Skin epidermis (tissue), 12 donors: ENCODE measurements at regions not wholly inside any gene's neighbourhood (a gene's known extent, or its start where the extent isn't known, plus 50 kb on each side); places are given as distances from the start of the nearest gene placed in this dataset.

Experiments used
- H3K27ac ChIP-seq, 21 experiments: fragments of 200-600 bp; sonication (generic) in 11 of 21; one replicate each; pipeline ENCODE4 v1.5.0; 2020; ENCODE audit warnings: mild to moderate bottlenecking in 3 of 21, inconsistent platforms in 2 of 21, moderate library complexity in 2 of 21
- H3K4me3 ChIP-seq, 7 experiments: fragments of 200-600 bp; sonication (generic) in 2 of 7; one replicate each; pipeline ENCODE4 v1.5.0; 2020; ENCODE audit warnings: inconsistent platforms in 2 of 7, mild to moderate bottlenecking in 2 of 7, moderate library complexity in 1 of 7

DNA sequence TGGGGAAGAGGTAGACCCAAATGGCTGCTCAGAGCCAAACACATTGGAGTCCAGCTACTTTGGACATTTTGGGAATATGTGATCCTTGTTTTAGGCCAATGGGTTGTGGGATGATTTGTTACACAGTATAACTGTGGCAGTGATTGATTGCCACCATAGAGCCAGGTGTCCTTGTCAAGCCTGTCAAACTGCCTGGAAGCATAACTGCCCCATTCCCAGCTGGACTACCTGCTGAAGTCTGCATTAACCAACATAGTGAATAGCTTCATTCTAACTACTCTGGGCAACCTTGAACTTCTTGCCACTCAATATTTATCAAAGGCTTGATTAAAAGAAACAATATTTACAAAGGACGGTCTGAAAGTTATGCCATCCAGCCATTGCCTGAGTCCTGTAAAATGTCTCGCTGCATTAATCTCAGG lies 164.7 kb downstream of the LINC00237 start:
- H3K4me3 ChIP-seq, result no peak overlapping the region

DNA sequence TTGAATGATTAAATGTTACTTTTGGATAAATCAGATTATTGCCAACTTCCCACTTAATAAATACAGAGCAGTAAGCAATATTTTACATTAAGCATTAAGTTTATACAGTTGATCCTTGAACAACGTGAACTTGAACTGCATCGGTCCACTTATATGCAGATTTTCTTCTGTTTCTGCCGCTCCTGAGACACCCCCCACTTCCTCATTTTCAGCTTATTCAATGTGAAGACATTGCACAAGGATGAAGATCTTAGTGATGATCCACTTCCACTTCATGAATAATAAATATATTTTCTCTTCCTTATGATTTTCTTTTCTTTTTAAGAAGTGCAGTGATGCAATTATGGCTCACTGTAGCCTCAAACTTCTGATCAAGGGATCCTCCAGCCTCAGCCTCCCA lies 167.2 kb downstream of the LINC00237 start:
- Histone ChIP-seq H3K27ac (no peak overlapping the region), H3K4me3 (no peak overlapping the region)

More for the DNA sequence above, 164.7 kb downstream of the LINC00237 start:
- H3K27ac ChIP-seq, result no peak overlapping the region

- Histone ChIP-seq H3K27ac (no peak overlapping the region), H3K4me3 (no peak overlapping the region)
These were observed 167.6 kb downstream of the LINC00237 start for GRCh38 chr20:20938599-20938998.

- no peak overlapping the region for H3K4me3 ChIP-seq
These were observed 168.0 kb downstream of the LINC00237 start for GRCh38 chr20:20938131-20938530.

DNA sequence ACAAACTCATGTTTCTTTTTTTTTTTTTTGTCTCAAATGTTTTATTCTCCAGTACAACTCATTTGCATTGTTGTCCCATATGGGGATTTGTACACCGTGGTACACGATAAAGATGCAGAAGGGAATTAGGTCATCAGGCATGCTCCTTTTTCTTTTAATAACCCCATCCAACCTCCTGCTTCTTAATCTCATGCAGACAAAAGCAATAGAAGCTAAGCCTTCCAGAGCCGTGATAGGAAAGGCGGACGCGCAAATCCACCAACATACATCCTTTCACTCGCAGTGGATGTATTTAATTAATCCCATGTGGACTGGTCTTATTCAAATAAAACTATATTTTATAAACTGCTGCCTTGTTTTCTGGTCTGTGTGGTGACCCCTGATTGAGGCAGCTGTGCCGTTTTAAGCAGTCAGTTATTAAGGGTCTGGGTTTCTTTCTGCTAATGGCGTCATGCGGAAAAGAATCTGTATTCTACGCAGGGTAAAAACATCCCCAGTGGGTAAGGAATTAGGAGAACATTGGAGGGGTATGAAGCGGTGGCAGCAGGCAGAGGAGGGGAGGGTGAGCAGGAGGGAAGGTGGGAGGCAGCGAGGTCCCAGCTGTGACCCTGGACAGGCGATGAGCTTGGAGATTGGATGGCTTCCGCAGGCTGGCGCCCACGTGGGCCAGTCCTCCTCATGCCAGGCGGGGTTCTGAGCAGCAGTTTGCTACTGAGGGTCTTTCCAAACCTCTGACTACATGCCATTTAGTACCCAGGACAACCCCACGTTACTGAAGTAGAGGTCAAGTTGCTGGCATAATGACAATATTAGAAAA lies 172.8 kb downstream of the LINC00237 start:
- no peak overlapping the region for H3K27ac ChIP-seq
- no peak overlapping the region for H3K4me3 ChIP-seq

More at GRCh38 chr20:20938131-20938530, 168.0 kb downstream of the LINC00237 start:
- H3K27ac ChIP-seq, result no peak overlapping the region

DNA sequence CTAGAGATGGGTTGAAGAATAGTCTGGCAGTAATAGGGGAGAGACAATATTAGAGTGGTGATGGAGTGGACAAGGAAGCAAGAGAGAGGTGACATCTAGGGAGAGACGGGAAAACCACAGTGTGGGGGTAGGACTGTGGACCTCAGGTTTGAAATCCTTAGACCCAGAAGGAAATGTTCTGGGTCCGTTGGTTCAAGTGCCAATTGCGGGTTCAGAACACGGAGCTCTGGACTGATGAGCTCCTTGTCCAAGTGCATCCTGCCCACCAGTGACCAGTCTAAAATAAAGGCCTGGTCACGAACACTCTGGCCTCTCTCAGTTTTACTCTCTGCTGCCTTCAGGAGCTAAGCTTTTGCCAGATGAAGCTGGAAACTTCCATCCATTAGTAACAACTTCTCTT lies 174.0 kb downstream of the LINC00237 start:
- Histone ChIP-seq H3K27ac (no peak overlapping the region), H3K4me3 (no peak overlapping the region)

DNA sequence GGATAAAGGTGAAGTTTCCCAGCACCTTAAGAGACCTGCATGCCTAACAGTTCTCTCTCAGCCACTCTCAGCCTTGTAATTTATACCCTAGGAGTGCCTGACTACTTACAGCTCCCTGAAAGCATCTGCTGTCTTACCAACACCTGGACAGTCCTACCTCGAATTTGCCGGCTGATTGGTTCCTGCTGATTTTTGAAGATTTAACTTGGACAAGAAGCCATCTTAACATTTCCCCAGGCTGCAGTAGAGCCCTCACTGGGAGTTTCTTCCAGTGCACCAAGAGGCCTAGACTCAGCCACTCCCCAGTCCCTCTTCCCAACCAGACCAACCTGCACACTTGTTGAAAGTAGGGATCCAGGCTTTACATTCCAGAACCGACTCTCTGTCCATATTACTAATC lies 174.5 kb downstream of the LINC00237 start:
- Histone ChIP-seq H3K27ac (no peak overlapping the region), H3K4me3 (no peak overlapping the region)

GRCh38 chr20:20931024-20931423 lies 175.1 kb downstream of the LINC00237 start:
- no peak overlapping the region for H3K4me3 ChIP-seq
- no peak overlapping the region for H3K27ac ChIP-seq

GRCh38 chr20:20930500-20930899 lies 175.7 kb downstream of the LINC00237 start:
- Histone ChIP-seq H3K4me3 (no peak overlapping the region), H3K27ac (no peak overlapping the region)

DNA sequence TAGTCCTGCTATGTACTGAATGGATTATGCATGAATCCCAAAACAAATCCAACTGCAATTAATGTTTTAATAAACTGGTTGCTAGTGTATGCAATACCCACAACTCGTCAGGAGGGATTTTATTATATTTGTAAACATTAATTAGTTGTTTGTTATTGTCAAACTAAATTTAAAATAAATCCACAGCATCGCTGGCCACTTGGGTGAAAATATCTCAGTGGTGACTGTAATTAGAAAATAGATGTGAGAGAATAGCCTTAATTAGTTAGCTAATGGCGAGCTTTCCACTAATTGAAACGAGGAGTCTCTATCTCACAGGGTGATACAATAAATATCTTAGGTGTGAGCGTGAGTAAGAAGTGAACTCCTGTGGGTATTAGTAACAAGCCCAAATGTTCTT lies 176.8 kb downstream of the LINC00237 start:
- Histone ChIP-seq H3K4me3 (no peak overlapping the region), H3K27ac (no peak overlapping the region)

- H3K27ac ChIP-seq, result no peak overlapping the region
These were observed 179.8 kb downstream of the LINC00237 start for GRCh38 chr20:20926222-20926905.

DNA sequence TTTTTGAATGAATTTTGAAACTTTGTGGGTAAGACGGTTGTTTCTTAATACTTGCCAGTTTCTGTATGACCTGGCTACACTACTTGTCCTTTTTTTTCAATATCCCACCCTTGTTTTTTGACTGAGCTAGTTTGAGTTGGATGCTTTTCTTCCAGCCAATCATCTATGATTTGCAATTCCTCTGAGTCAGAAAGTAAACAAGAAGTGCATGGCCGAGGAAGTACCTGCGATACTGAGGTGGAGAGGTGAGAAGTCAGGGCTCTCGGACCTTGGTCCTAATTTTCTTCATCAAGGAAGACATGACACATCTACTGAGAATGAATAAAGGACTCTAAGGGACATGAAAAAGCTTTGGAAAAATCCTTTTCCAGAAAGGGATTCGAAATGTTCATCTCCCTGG lies 185.7 kb downstream of the LINC00237 start:
- no peak overlapping the region for H3K4me3 ChIP-seq
- no peak overlapping the region for H3K27ac ChIP-seq

More at GRCh38 chr20:20926222-20926905, 179.8 kb downstream of the LINC00237 start:
- no peak overlapping the region for H3K4me3 ChIP-seq

GRCh38 chr20:20915844-20916243 lies 190.3 kb downstream of the LINC00237 start:
- H3K4me3 ChIP-seq, result no peak overlapping the region
- H3K27ac ChIP-seq, result no peak overlapping the region

GRCh38 chr20:20904501-20904831 lies 192.0 kb upstream of the RALGAPA2 start:
- no peak overlapping the region for H3K4me3 ChIP-seq
- no peak overlapping the region for H3K27ac ChIP-seq

GRCh38 chr20:20903773-20904500 lies 191.5 kb upstream of the RALGAPA2 start:
- no peak overlapping the region for H3K27ac ChIP-seq
- H3K4me3 ChIP-seq, result no peak overlapping the region

- Histone ChIP-seq H3K27ac (no peak overlapping the region), H3K4me3 (no peak overlapping the region)
These were observed 185.5 kb upstream of the RALGAPA2 start for GRCh38 chr20:20897922-20898321.

GRCh38 chr20:20897145-20897544 lies 184.7 kb upstream of the RALGAPA2 start:
- Histone ChIP-seq H3K27ac (no peak overlapping the region), H3K4me3 (no peak overlapping the region)

DNA sequence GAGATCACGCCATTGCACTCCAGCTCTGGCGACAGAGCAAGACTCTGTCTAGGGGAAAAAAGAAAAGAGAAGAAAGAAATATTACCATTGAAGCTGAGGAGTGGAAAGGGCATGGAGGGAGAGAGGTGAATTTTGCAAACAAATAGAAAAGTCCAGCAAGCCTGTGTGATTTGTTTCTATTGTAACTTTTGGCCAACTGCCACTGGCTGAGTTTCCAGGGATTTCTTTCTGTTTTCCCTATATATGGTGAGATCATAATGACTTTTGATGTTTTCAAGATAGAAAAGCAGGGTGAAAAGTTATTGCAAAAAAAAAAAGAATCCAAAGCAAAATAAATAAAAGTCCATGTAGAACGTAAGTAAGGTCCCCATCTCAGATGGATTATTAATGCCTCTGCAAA lies 184.2 kb upstream of the RALGAPA2 start:
- Histone ChIP-seq H3K4me3 (no peak overlapping the region), H3K27ac (no peak overlapping the region)

DNA sequence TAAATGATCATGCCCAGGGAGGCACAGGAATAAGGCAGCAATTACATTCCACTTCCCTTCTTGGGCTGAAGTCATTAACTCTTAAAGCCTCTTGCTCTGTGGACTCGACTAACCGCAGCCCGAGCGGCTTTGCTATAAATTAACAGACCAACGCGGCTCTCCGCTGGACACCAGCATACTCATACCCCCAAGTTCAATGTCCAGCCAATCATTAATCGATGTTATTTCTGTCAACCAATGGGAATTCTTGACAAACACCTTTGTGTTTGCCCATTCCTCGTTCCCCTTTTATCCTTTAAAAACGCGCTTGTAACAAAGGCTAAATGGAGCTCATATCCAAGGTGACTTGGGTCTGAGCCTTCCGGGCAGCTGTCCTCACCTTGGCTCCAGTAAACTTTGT lies 183.1 kb upstream of the RALGAPA2 start:
- H3K27ac ChIP-seq, result no peak overlapping the region

GRCh38 chr20:20894753-20895152 lies 182.3 kb upstream of the RALGAPA2 start:
- H3K4me3 ChIP-seq, result no peak overlapping the region
- H3K27ac ChIP-seq, result no peak overlapping the region

More for the DNA sequence above, 183.1 kb upstream of the RALGAPA2 start:
- H3K4me3 ChIP-seq, result no peak overlapping the region

GRCh38 chr20:20894280-20894679 lies 181.8 kb upstream of the RALGAPA2 start:
- Histone ChIP-seq H3K27ac (no peak overlapping the region), H3K4me3 (no peak overlapping the region)
